Effector memory CD8-positive, alpha-beta T cell (primary cell): ENCODE measurements at regions not wholly inside any gene's neighbourhood (a gene's known extent, or its start where the extent isn't known, plus 50 kb on each side); places are given as distances from the start of the nearest gene placed in this dataset.
A peak's percentile ranks its signal among the peaks of the same experiment; 100 is the strongest.
"Not testable (repeated sequence)": the region's sequence is repeated elsewhere in the genome, so short reads cannot be mapped to it uniquely, and the experiment has no call there.

ENCODE experiments used
- ATAC-seq: fragments of 150-1000 bp; cut with Tn5 transposase; replicated peaks from 2 replicates; pipeline ENCODE4 v1.10.0; 2021; ENCODE audit warnings: mild to moderate bottlenecking, moderate library complexity
- DNase-seq, 3 experiments: peaks; one replicate each; pipeline ENCODE4 v3.0.0; 2021
- H3K27ac Mint-ChIP-seq, 2 donors: one replicate each; pipeline ENCODE4 v1.8.0; 2022; ENCODE audit warnings: mild to moderate bottlenecking in 2 of 2, mixed read lengths in 2 of 2, moderate library complexity in 2 of 2
- H3K27me3 Mint-ChIP-seq, 2 donors: one replicate each; pipeline ENCODE4 v1.8.0; 2022; ENCODE audit warnings: mixed read lengths in 2 of 2
- H3K36me3 Mint-ChIP-seq: one replicate; pipeline ENCODE4 v1.8.0; 2022; ENCODE audit warnings: mild to moderate bottlenecking, moderate library complexity, mixed read lengths; ENCODE audit not compliant: insufficient read depth
- H3K4me1 Mint-ChIP-seq, 2 donors: one replicate each; pipeline ENCODE4 v1.8.0; 2022; ENCODE audit warnings: low read depth in 2 of 2, mixed read lengths in 2 of 2
- H3K4me3 Mint-ChIP-seq, 2 donors: one replicate each; pipeline ENCODE4 v1.8.0; 2022; ENCODE audit warnings: mild to moderate bottlenecking in 2 of 2, mixed read lengths in 2 of 2, moderate library complexity in 2 of 2
- H3K9me3 Mint-ChIP-seq, 2 donors: one replicate each; pipeline ENCODE4 v1.8.0; 2022; ENCODE audit warnings: mixed read lengths in 2 of 2

DNA sequence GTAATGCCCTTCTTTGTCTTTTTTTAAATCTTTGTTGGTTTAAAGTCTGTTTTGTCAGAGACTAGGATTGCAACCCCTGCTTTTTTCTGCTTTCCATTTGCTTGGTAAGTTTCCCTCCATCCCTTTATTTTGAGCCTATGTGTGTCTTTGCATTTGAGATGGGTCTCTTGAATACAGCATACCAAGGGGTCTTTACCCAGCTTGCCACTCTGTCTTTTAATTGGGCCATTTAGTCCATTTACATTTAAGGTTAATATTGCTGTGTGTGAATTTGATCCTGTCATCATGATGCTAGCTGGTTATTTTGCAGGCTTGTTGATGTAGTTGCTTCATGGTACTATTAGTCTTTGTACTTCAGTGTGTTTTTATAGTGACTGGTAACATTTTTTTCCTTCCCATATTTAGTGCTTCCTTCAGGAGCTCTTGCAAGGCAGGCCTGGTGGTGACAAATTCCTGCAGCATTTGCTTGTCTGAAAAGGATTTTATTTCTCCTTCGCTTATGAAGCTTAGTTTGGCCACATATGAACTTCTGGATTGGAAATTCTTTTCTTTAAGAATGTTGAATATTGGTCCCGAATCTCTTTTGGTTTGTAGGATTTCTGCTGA, 215.0 kb downstream of the CYB561 start:
- H3K4me3 Mint-ChIP-seq, ATAC-seq, H3K36me3 Mint-ChIP-seq, H3K27me3 Mint-ChIP-seq, H3K9me3 Mint-ChIP-seq, DNase-seq, H3K27ac Mint-ChIP-seq, H3K4me1 Mint-ChIP-seq: not testable (repeated sequence)

DNA sequence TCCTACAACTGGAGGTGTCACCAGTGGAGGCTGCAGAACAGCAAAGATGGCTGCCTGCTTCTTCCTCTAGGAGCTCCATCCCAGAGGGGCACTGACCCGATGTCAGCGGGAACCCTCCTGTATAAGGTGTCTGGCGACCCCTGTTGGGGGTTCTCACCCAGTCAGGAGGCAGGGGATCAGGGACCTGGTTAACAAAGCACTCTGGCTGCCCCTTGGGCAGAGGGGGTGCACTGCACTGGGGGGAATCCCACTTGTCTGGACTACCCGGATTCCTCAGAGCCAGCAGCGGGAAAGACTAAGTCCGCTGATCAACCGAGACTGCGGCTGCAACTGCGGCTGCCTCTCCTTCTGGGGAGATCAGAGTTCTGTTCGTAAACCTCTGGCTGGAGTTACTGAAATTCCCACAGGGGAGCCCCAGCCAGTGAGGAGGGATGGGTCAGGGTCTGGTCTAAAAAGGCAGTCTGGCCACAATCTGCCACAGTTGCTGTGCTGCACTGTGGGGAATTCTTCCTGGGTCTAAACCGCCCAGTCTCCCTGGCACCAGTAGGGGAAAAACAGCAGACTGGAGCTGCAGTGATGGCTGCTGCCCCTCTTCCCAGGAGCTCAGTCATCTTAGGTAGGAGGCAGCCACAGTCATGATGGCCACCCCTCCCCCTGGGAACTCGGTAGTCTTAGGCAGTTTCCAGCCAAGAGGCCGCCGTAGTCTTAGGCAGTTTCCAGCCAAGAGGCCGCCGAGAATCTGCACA, 213.4 kb downstream of the CYB561 start:
- peaks cover 6 to 8% of the 10 kb centered on the region in 2 donors for H3K9me3 Mint-ChIP-seq
- no peaks in the 10 kb centered on the region for H3K36me3 Mint-ChIP-seq
- no peak for DNase-seq
- H3K27ac Mint-ChIP-seq: no peak overlapping the region
- no peak for ATAC-seq
- H3K4me1 Mint-ChIP-seq: no peaks in the 10 kb centered on the region
- H3K4me3 Mint-ChIP-seq: no peak overlapping the region
- peaks cover 0 to 6% of the 10 kb centered on the region in 2 donors for H3K27me3 Mint-ChIP-seq

DNA sequence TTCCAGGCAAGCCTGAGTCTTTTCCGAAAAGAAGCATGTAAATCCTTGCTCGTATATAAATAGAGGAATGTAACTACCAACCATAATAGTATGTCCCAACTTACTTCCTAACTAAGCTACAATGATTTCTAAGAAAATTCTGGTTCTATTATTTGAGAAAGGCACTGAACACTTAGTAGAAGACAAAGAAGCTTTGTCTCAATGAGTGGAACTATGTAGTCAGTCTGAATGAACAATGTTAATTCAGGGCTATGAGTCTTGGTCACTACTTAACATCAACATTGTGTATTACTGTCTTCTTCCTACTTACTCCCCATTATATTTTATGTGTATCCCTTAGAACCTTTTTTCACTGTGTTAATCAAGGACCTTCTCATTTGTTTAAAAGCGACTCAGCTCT, 206.0 kb downstream of the CYB561 start:
- no peak for ATAC-seq
- Mint-ChIP-seq H3K27ac (no peak overlapping the region), H3K9me3 (no peaks in the 10 kb centered on the region), H3K36me3 (peaks cover 3% of the 10 kb centered on the region), H3K4me1 (no peaks in the 10 kb centered on the region), H3K4me3 (no peak overlapping the region), H3K27me3 (no peaks in the 10 kb centered on the region)
- DNase-seq: no peak

DNA sequence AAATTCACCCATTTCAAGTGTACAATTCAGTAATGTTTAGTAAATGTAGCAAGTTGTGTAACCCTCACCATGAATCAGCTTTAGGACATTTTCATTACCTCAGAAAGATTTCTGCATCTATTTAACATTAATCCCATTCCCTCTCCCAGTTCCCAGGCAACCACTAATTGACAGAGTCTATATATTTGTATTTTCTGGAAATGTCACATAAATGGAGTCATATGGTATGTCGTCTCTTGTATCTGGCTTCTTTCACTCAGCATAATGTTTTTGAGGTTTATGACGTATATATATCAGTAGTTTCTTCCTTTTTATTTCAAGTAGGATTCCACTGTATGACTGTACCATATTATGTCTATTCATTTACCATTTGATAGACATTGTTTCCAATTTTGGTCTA, 199.8 kb downstream of the CYB561 start:
- Mint-ChIP-seq H3K9me3 (no peaks in the 10 kb centered on the region), H3K4me3 (no peak overlapping the region), H3K27me3 (no peaks in the 10 kb centered on the region), H3K27ac (no peak overlapping the region), H3K4me1 (peaks cover 0 to 2% of the 10 kb centered on the region in 2 donors), H3K36me3 (peaks cover 6% of the 10 kb centered on the region)
- DNase-seq (no peak), ATAC-seq (no peak)

DNA sequence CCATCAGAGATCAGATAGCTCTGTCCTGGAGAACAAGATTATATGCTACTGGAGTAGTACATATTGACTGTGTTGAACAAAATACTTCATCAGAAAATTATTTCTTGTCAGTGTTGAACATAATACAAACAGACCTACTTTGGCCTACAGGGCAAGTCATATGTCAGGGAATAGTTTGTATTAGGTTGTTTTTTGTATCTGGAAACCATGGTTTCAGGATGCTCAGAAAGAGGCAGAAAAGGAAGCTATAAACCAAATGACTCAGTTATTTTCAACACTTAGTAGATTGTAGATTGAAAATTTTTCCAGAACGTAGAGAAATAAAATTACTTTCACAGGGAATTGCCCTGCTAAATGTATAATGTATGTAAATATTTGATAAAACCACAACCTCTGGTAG, 198.4 kb downstream of the CYB561 start:
- Mint-ChIP-seq H3K4me3 (no peak overlapping the region), H3K9me3 (no peaks in the 10 kb centered on the region), H3K27me3 (no peaks in the 10 kb centered on the region), H3K36me3 (peaks cover 6% of the 10 kb centered on the region), H3K27ac (peak overlapping the region in 1 of 2 donors; percentile 9), H3K4me1 (peaks cover 0 to 2% of the 10 kb centered on the region in 2 donors)
- ATAC-seq (no peak), DNase-seq (no peak)

DNA sequence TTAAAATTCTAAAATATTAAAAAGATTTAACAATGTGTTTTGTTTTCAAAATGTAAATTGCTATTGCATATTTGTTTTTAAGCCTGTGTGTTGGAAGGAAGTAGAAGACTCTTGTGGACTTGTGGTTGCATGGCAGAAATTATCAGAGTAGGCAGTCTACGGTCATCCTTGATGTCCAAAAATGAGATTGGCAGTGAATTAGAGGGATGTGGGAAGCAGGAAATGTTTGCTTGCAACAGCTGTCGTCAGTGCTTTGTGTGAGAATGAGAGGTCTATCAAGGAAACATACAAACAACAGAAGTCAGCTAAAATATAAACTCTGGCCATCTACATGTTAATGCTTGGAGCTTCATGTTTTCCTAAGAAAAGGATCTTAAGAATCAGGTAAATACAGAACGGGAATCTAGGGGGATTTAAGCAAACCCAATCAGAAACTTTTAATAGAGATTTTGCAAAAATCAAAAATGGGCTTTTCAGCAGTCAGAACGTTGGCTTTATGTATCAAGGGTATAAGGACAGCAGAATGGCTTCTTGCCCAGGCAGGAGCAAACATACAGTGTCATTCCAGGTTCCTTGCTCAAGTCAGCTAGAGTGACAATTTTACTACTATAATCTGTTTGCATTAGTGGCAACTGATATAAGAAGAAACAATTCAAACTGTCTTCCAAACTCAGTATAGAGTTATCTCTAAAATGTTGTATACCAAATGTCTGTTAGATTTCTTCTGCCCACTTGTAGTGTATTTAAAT, 196.7 kb downstream of the CYB561 start:
- no peak for ATAC-seq
- Mint-ChIP-seq H3K27me3 (no peaks in the 10 kb centered on the region), H3K4me3 (no peak overlapping the region), H3K9me3 (no peaks in the 10 kb centered on the region), H3K4me1 (peaks cover 0 to 2% of the 10 kb centered on the region in 2 donors), H3K36me3 (peaks cover 6% of the 10 kb centered on the region), H3K27ac (no peak overlapping the region)
- no peak for DNase-seq

DNA sequence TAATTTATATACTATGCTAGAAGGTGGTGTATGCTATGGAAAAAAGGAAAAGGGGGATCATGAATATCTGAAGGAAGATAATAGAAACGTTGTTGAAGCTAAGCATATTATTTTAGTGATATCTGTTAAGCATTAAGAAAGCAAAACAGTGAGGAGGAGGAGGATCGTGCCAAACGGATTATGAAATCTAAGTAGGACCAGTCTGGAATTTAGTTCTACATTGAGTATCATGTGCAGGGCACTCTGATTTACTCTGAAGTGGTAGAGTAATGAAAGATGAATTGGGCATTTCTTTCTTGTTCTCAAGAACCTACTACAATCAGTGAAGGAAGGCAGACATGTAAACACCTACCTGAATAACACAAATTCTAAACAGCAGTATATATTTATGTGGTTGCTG, 195.3 kb downstream of the CYB561 start:
- Mint-ChIP-seq H3K27me3 (peaks cover 0 to 6% of the 10 kb centered on the region in 2 donors), H3K9me3 (no peaks in the 10 kb centered on the region), H3K4me3 (no peak overlapping the region), H3K36me3 (no peaks in the 10 kb centered on the region), H3K27ac (no peak overlapping the region), H3K4me1 (peaks cover 0 to 2% of the 10 kb centered on the region in 2 donors)
- ATAC-seq: no peak
- DNase-seq: no peak

DNA sequence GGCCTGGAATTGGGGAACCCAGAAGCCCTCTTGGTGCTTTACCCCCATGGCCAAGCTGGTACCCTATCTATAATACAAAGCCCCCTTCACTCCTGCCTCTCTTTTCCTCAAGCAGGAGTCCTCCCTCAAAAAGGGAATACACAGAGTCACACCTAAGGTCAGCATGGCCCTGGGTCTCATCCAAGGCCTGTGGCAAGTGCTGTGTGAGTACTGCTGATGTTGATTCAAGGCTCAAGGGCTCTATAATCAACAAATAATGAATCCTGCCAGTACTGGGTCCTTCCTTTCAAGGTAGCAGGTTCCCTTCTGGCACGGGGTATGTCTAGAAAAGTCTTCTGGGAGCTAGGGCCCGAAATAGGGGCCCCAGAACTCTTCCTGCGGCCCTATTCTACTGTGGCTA, 187.3 kb downstream of the CYB561 start:
- Mint-ChIP-seq H3K4me1 (peaks cover 4 to 5% of the 10 kb centered on the region in 2 donors), H3K27ac (no peak overlapping the region), H3K4me3 (no peak overlapping the region), H3K27me3 (peaks cover 0 to 20% of the 10 kb centered on the region in 2 donors), H3K9me3 (no peaks in the 10 kb centered on the region), H3K36me3 (no peaks in the 10 kb centered on the region)
- DNase-seq: no peak
- ATAC-seq: no peak

DNA sequence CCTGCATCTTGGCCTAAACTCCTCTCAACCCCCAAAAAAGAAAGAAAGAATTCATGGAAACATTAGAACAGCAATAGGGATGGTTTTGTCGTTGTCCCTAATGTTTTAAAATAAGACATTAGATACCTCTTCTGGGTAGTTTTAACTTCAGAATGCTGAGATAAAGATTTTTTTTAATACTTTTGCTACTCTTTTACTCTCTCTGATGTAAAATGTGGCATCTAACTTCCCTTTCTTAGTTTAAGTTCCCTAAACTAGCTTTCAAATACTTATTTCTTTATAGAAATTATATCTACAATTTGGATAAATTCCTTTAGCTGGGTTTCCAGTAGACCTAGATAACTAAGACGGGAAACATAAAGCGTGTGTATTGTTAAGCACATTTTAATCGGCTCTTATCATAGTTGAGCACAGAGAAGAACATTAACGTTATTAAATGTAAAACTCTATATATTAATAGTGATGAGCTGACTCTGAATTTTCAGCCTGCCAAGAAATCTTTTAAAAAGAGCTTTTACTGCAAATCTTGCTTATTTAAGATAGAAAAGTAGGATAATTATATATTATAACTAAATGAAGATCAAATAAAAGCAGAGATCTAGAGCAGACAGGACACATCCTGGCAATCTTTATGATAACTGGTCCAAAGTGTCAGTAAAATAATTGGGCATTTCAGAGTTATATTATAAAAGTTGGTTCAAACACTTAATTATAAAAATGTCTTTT, 183.2 kb downstream of the CYB561 start:
- Mint-ChIP-seq H3K4me1 (peaks cover 0 to 5% of the 10 kb centered on the region in 2 donors), H3K27ac (no peak overlapping the region), H3K4me3 (no peak overlapping the region), H3K9me3 (no peaks in the 10 kb centered on the region), H3K36me3 (no peaks in the 10 kb centered on the region), H3K27me3 (no peaks in the 10 kb centered on the region)
- DNase-seq: no peak
- ATAC-seq: no peak

DNA sequence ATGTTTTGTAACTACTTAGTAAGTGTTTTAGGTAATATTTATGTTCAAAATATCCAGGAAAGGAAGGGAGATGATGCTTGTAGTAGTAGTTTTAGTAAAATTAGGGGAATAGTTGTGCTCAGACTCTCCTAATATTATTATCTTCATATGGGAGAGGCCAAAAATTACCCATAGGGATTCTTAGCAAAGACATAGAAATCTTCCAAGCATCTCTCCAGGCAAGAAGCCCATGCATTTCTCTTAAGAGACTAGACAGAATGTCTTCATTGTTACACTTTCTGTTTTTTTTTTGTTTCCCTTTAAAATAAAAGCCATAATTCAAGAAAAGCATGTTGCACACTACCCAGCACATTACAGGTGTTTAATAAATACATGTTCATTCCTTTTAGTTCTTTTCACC, 180.6 kb downstream of the CYB561 start:
- Mint-ChIP-seq H3K36me3 (no peaks in the 10 kb centered on the region), H3K27me3 (no peaks in the 10 kb centered on the region), H3K9me3 (no peaks in the 10 kb centered on the region), H3K4me3 (no peak overlapping the region), H3K27ac (no peak overlapping the region), H3K4me1 (no peaks in the 10 kb centered on the region)
- no peak for ATAC-seq
- no peak for DNase-seq

DNA sequence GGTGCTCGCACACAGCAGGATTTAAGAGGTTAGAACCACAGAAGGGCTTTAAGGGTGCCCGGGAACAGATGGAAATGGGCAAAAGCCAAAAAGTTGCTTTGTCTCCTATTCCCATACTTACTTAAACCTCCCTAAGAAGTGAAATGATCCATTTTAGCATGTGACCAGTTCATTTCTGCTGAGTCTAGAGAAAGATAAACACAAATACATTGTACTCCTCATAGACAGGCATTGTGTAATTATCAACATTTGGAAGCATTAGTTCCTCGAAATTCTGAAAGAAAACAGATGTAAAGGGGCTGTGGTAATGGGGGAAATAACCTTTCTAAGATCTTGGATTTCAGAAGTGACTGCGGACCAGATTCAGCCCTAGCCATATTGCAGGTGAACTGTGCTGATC, 178.3 kb downstream of the CYB561 start:
- Mint-ChIP-seq H3K4me1 (no peaks in the 10 kb centered on the region), H3K27me3 (no peaks in the 10 kb centered on the region), H3K27ac (no peak overlapping the region), H3K36me3 (no peaks in the 10 kb centered on the region), H3K9me3 (no peaks in the 10 kb centered on the region), H3K4me3 (no peak overlapping the region)
- DNase-seq: no peak
- ATAC-seq: no peak

DNA sequence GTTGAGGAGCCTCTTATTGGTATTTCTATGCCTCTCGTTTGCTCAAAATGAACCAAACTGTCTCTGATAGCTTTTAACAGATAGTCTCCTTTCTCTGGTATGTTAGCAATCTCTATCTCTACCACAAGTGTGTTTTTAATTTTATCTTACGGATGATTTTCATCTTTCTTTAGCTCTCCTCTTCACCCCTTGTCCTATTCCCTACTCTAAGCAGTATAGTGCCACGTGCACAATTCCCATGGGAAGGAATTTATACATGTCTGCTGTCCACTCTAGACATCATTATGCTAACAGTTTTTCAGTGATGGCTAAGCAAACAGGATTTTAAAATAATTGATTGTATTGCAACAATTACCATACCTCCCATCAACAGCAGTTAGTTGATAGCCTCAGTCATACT, 177.3 kb downstream of the CYB561 start:
- Mint-ChIP-seq H3K27ac (no peak overlapping the region), H3K36me3 (no peaks in the 10 kb centered on the region), H3K4me3 (no peak overlapping the region), H3K4me1 (no peaks in the 10 kb centered on the region), H3K27me3 (no peaks in the 10 kb centered on the region), H3K9me3 (no peaks in the 10 kb centered on the region)
- no peak for ATAC-seq
- no peak for DNase-seq

DNA sequence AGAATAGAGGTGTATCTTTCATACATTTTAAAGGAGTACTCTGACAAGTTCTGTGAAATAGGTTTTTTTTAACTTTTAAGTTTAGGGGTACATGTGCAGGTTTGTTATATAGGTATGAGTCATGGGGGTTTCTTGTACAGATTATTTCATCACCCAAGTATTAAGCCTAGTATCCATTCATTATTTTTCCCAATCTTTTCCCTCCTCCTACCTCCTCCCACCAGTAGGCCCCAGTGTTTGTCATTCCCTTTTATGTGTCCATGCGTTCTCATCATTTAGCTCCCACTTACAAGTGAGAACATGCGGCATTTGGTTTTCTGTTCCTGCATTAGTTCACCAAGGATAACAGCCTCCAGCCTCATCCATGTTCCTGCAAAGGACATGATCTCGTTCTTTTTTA, 175.5 kb downstream of the CYB561 start:
- H3K27me3 Mint-ChIP-seq: no peaks in the 10 kb centered on the region
- DNase-seq (no peak), ATAC-seq (no peak)
- no peak overlapping the region for H3K4me3 Mint-ChIP-seq
- no peaks in the 10 kb centered on the region for H3K36me3 Mint-ChIP-seq
- H3K9me3 Mint-ChIP-seq: no peaks in the 10 kb centered on the region
- no peaks in the 10 kb centered on the region for H3K4me1 Mint-ChIP-seq
- H3K27ac Mint-ChIP-seq: no peak overlapping the region
